ENCODE measurements at regions not wholly inside any gene's neighbourhood (a gene's known extent, or its start where the extent isn't known, plus 50 kb on each side); places are given as distances from the start of the nearest gene placed in this dataset.

DNA sequence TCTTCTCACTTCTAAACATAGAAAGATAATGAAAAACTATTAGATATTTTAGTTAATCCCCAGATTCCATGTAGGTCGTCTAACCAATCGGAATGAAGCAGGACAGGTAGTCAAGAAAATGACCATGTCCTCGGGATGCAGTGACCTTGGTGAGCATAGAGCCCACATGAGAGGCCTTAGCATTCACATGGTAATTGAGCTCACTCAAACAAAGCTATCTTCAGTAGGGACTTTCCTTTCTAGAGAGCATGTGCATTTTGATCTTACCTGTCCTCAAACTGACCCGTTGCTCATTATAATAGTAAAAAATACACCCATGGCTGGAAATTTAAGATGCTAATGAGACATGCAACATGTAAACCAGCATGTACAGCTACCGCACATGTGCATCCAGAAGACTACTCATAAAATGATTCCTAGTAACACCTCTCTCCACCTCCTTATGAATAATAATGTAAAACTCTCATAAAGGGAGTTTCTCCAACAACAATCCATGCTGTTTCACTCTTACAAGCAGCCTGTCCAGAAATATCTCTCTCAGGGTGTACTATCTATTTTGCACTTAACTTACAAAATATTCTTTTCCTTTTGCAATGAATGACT lies 274.0 kb upstream of the CDH9 start:
- DNase-seq = no peak

DNA sequence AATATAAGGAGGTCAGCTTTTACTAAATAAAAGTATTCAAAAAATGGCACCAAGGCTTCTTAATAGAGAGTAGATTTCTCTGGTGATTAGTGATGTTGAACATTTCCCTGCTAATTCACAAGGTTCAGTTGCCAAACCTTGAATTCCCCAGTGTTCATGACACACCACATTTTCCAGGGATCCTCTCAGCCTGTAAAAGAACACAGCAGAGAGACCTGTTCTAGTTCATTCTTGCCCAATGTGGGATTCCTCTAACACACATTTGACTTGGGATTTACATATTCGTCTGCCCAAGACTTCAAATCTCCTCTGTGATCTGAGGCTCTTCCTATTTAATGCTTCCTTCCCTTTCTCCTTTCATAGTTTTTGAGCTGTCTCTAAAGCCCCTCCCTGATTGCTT lies 273.2 kb upstream of the CDH9 start:
- DNase-seq = peak in 1 of 3 donors; percentile 3

- no peak for DNase-seq
Measured at GRCh38 chr5:27308153-27308552, 269.8 kb upstream of the CDH9 start.

DNA sequence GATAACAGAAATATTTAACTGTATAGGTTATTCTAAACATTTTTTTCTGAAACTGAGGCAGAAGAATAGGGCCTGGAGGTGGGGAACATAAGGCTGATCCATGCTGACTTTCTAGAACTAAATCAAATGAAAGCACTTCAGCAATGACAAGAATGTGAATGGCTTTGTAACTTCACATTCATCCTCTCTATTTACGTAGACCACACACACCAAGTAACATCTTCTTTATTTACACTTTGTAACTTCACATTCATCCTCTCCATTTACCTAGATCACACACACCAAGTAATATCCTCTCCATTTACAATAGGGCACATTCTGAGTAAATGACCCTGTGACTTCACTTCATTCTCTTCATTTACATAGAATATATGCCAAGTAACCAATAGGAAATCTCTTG lies 251.8 kb upstream of the CDH9 start:
- no peak for DNase-seq

- DNase-seq = no peak
Measured at GRCh38 chr5:27276119-27276518, 237.7 kb upstream of the CDH9 start.

DNA sequence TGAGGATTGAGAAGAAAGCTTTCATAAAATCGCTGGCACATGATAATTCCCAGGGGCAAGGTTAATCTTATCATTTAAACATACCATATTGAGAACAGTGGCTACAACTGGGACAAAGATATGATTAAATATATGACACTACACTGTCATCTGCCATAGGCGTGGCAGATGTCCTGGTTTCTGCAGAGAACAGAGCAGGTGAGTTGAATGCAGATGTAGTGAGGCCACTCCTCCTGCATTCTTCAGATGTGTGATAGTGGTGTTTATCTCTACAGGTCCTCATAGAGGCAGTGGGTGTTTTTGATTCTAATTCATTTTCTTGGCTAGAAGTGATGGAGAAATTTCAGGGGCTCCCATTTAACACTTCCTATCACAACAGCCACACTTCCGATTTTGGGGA lies 237.0 kb upstream of the CDH9 start:
- no peak for DNase-seq

- no peak for DNase-seq
Measured at GRCh38 chr5:27269766-27270165, 231.4 kb upstream of the CDH9 start.

DNA sequence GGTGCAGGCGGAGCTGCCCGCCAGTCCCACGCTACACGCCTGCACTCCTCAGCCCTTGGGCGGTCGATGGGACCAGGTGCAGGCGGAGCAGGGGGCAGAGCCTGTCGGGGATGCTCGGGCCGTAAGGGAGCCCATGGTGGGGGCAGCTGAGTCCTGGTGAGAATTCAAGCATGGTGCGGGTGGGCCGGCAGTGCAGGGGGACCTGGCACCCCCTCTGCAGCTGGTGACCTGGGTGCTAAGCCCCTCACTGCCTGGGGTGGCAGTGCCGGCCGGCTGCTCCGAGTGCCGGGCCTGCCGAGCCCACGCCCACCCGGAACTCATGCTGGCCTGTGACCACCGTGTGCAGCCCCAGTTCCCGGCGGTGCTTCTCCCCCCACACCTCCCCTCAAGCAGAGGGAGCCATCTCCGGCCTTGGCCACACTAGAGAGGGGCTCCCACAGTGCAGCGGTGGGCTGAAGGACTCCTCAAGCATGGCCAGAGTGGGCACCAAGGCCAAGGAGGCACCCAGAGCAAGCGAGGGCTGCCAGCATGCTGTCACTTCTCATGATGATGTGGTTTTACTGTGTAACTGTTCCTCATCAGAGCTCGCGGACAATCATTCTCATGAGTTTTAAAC lies 228.9 kb upstream of the CDH9 start:
- DNase-seq = no peak

DNA sequence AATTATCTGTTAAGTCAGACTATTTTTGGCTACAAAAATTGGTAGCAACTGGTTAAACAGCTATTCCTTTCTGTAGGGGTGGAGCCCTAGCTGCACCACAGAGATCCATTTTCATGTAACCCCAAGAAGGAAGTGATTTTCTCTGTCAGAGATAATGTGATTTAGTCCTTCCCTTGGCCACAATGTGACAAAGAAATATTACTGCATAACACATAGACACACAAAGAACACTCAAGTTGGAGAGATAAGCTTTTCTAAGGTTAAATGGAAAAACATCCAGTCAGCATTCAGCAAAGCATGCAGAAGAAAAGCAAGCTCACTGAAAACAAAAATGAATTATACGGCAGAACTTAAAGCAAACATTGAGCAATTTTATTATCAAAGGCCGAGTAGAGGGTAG lies 227.8 kb upstream of the CDH9 start:
- DNase-seq = peak in 2 of 3 donors; percentile 5 to 20

DNA sequence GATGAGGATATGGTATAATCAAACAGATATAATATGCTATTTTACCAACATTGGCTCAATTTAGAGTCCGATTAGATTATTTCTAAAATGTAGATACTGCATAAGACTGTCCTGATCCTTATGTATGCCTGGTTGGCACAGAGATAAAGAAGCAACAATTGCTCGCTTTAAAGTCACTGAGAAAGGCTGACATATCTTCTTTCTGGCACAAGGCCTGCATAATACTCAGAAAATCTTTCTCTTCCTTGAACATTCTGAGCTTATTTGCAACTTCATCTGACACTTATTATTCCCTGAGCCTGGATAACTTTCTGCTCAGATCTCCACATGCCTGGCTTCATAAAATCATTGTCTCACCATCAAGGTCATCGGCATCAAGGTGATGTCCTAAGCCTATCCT lies 219.3 kb upstream of the CDH9 start:
- DNase-seq = no peak

- no peak for DNase-seq
Measured at GRCh38 chr5:27252911-27253310, 214.5 kb upstream of the CDH9 start.

DNA sequence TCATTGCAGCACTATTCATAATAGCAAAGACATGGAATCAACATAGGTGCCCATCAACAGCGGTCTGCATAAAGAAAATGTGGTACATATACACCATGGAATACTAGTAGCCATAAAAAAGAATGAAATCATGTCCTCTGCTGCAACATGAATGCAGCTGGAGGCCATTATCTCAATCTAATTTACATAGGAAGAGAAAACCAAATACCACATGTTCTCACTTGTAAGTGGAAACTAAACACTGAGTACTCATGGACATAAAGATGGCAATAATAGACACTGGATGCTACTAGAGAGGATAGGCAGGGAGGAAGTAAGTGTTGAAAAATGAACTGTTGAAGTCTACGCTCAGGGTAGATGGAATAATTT lies 203.9 kb upstream of the CDH9 start:
- DNase-seq = no peak

DNA sequence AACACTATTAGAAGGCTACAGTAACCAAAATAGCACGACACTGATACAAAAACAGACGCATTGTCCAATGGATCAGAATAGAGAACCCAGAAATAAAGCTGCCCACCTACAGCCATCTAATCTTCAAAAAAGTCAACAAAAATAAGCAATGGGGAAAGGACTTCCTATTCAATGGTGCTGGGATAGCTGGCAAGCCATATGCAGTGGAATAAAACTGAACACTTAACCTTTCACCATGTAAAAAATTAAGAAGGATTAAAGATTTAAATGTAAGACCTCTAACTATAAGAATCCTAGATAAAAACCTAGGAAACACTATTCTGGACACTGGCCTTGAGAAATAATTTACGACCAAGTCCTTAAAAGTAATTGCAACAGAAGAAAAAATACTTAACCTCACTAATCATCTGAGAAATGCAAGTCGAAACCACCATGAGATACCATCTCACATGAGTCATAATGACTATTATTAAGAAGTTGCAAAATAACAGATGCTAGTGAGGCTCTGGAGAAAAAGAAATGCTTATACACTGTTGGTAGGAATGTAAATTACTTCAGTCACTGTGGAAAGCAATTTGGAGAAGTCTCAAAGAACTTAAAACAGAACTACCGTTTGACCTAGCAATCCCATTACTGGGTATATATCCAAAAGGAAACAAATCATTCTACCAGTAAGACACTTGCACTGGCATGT lies 203.3 kb upstream of the CDH9 start:
- DNase-seq = peak in 2 of 3 donors; percentile 32 to 92

GRCh38 chr5:27240791-27241190 lies 202.4 kb upstream of the CDH9 start:
- no peak for DNase-seq

DNA sequence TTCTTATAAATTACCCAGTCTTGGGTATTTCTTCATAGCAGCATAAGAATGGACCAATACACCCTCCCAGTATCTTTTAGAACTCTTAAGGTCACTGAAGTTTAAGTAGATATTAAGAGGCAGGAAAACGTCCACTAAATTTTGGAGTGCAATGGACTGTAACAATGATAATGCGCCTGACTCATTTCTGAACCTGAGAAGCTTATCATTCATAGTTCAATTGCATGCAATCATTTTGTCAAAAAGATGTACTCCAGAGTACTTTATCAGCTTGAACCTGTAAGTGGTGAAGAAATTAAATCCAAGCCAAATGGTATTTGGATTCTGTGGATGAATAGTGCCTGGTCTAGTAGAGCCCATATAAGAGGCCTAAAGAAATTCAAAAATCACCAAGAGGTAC lies 196.5 kb upstream of the CDH9 start:
- DNase-seq = no peak

DNA sequence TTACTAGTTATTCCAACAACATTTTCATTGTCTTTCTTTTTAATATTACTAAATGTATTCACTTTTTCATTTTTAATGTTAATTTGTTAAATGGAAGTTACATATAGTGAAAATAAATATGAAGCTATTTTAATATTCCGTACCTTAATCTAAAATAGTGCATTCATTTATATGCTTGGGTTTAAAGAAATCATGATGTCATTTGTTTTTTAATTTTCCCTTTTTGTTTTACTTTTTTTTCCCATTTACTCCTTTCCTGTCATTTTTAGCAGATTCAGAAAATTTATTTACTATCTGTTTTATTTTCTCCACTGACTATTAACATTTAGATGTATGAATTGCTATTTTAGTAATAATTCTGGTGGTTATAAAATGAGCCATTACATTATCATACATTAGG lies 183.0 kb upstream of the CDH9 start:
- no peak for DNase-seq

- no peak for DNase-seq
Measured at GRCh38 chr5:27220752-27221151, 182.4 kb upstream of the CDH9 start.

DNA sequence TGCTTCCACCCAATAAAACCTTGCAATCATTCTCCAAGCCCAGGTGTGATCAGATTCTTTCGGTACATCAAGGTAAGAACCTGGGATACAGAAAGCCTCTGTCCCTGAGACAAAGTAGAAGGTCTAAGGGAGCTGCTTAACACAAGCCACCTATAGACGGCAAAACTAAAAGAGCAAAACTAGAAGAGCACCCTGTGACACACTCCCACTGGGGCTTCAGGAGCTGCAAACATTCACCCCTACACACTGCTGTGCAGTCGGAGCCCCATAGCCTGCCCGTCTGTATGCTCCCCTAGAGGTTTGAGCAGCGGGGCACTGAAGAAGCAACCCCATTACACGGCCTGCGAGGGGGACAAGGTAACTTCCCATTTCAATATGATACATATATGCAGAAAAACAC lies 179.6 kb upstream of the CDH9 start:
- no peak for DNase-seq

GRCh38 chr5:27217155-27217956 lies 179.0 kb upstream of the CDH9 start:
- no peak for DNase-seq

DNA sequence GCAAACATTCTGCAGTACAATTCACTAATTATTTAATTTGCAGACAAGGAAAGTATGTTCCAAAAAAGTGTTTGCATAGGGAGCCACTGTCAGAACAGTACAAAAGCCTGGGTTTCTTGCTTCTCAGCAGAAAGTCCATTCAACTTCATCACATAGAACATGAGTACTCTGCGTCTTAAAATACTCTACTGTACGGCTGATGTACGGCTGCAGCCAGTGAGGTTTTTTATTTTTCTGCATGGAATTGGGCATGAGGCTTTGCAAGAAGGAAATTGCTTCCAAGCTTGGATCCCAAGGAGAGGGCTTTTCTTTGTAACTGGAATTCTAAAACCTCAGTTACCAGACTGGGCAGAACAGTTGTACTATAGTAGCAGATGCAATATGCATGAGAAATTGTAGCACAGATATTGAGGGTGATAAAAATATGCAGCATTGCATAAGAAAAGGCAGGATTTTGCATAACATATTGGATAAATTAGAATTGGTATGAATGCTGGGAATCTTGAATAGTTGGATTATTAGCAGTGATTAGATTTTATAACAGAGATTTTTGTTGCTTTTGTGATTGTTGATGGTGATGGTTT lies 178.1 kb upstream of the CDH9 start:
- no peak for DNase-seq

DNA sequence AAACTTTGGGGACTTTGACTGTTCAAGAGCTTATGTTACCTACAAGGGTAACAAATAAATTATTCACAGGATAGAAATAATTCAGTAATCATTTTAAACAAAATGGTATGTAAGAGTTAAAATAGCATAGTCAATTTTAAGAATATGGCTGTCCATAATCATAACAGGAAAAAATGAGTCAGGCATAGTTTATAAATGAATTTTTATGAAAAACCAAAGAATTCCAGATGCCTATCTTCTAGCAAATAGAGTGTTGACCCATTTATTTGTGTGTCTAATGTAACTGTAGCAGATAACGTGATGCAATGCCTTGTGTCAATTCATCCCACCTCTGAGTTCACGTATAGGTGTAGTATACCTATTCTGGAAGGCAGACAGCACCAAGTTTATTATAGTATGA lies 169.7 kb upstream of the CDH9 start:
- no peak for DNase-seq

GRCh38 chr5:27191786-27192510 lies 153.6 kb upstream of the CDH9 start:
- DNase-seq = peak in 1 of 3 donors; percentile 35

Measured in muscle of back (tissue), 3 donors.